Keratinocyte (primary cell): ENCODE measurements at regions not wholly inside any gene's neighbourhood (a gene's known extent, or its start where the extent isn't known, plus 50 kb on each side); places are given as distances from the start of the nearest gene placed in this dataset.

Experiments used
- CTCF ChIP-seq, 3 experiments: IDR thresholded peaks in 1 of 3; conservative IDR thresholded peaks in 1 of 3; optimal IDR thresholded peaks in 1 of 3; 2 replicates in 2 of 3; 3 replicates in 1 of 3; pipeline versions ENCODE3 to v1.5.1; 2011; ENCODE audit warnings: low read length in 3 of 3, mild to moderate bottlenecking in 3 of 3, moderate library complexity in 2 of 3, control low read depth in 1 of 3, inconsistent platforms in 1 of 3; ENCODE audit not compliant: insufficient read depth in 2 of 3; ENCODE audit errors: extremely low read depth in 1 of 3
- EZH2 ChIP-seq: IDR thresholded peaks from one replicate; pipeline ENCODE4 v1.6.1; 2012; ENCODE audit warnings: inconsistent platforms, mild to moderate bottlenecking, low read length, moderate library complexity

GRCh38 chr3:106945435-106945834 is 431.8 kb upstream of the CCDC54 start:
- TF ChIP-seq CTCF (optimal IDR thresholded peaks at IDR 0.05 in 1 of 3, IDR thresholded peaks at IDR 0.05 in 1 of 3, conservative IDR thresholded peaks at IDR 0.05 in 1 of 3; ENCODE audit: extremely low read depth in 1 of 3, insufficient read depth in 2 of 3, low read length in 3 of 3): no peak
- TF ChIP-seq EZH2: no peak
